Esophagus squamous epithelium (tissue), 4 donors: ENCODE measurements at regions not wholly inside any gene's neighbourhood (a gene's known extent, or its start where the extent isn't known, plus 50 kb on each side); places are given as distances from the start of the nearest gene placed in this dataset.

Source experiments
- POLR2A ChIP-seq, 4 donors: fragments of 450-650 bp; IDR thresholded peaks; one replicate each; pipeline ENCODE4 v1.6.1; 2017; ENCODE audit warnings: antibody characterized with exemption in 4 of 4, mild to moderate bottlenecking in 4 of 4, moderate library complexity in 3 of 4
- TF ChIP-seq, protein P1 (sequence below), 6 experiments: fragments of 450-650 bp in 4 of 6; fragments of 200-600 bp in 2 of 6; sonication (generic) in 2 of 6; IDR thresholded peaks; one replicate each; pipeline ENCODE4 v1.5.1; 2016 to 2019; ENCODE audit warnings: antibody characterized with exemption in 6 of 6, mild to moderate bottlenecking in 4 of 6, moderate library complexity in 4 of 6

DNA sequence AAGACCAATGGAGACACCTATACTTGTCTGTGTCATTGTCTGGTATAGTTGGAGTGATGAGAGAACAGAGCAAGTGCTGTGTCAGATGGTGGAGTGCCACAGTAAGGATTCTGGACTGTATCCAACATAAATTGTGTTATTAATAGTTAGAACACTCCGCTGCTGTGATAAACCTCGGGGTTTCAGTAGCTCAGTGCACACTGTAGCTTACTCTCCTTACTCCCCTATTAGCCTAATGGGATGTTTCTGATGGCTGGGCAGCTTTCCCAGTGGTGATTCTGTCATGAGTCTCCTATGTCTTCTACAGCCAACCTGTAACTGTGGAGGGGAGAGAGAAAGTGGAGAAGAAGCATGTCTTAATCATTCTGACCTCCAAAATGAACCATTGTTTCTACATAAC, 127.6 kb upstream of the PTCH1 start:
- TF ChIP-seq, protein P1, sequence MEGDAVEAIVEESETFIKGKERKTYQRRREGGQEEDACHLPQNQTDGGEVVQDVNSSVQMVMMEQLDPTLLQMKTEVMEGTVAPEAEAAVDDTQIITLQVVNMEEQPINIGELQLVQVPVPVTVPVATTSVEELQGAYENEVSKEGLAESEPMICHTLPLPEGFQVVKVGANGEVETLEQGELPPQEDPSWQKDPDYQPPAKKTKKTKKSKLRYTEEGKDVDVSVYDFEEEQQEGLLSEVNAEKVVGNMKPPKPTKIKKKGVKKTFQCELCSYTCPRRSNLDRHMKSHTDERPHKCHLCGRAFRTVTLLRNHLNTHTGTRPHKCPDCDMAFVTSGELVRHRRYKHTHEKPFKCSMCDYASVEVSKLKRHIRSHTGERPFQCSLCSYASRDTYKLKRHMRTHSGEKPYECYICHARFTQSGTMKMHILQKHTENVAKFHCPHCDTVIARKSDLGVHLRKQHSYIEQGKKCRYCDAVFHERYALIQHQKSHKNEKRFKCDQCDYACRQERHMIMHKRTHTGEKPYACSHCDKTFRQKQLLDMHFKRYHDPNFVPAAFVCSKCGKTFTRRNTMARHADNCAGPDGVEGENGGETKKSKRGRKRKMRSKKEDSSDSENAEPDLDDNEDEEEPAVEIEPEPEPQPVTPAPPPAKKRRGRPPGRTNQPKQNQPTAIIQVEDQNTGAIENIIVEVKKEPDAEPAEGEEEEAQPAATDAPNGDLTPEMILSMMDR (IDR thresholded peaks at IDR 0.05), result no peak
- no peak for TF ChIP-seq POLR2A (IDR thresholded peaks at IDR 0.05)
